ENCODE measurements at regions not wholly inside any gene's neighbourhood (a gene's known extent, or its start where the extent isn't known, plus 50 kb on each side); places are given as distances from the start of the nearest gene placed in this dataset.
A peak's percentile ranks its signal among the peaks of the same experiment; 100 is the strongest.

DNA sequence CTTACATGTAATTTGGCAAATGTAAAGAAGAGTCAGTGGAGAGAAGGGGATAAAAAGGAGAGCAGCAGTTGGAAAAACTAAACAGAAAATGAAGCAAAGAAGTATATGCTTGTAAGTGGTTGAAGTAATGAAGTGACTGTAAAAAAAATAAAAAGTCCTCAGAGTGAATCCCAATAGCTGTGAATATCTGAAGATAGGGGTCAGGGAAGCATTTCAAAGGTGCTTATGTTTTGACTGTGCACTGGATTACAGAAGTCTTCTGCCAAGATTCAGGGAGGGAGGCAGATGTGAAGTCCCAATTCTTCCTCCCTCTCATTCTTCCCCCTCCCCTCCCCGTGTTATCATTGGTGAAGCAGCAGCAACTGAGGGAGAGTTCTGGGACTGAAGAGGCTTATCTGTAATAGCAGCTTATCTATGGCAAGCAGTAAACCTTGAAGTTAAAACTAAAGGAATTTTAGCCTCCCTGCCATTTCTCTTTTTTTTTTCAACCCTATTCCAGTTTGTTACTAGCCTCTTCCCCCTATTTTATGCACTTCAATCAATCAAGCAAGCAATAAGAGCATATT, 597.9 kb downstream of the IGSF11 start (continued):
- TF ChIP-seq NR2C2 (CRISPR knock-in tag; IDR thresholded peaks at IDR 0.05) (no peak), NR2C2 (tag; IDR thresholded peaks at IDR 0.05) (no peak), CREBBP (IDR thresholded peaks at IDR 0.05; ENCODE audit: low read depth, low read length) (no peak), ZNF695 (CRISPR knock-in tag; IDR thresholded peaks at IDR 0.05) (no peak), ZKSCAN1 (IDR thresholded peaks at IDR 0.05; ENCODE audit: low read depth, low read length) (no peak), NFIX (CRISPR knock-in tag; IDR thresholded peaks at IDR 0.05; ENCODE audit: low read depth) (no peak), COPS2 (conservative IDR thresholded peaks at IDR 0.05) (no peak), CC2D1A (IDR thresholded peaks at IDR 0.05) (peak; percentile 80; the same call in 1 of the 2 replicates), SREBF2 (CRISPR knock-in tag; IDR thresholded peaks at IDR 0.05) (no peak), RHOXF2B (CRISPR knock-in tag; conservative IDR thresholded peaks at IDR 0.05) (no peak), PTRF (tag; IDR thresholded peaks at IDR 0.05) (no peak)
- TF ChIP-seq, protein P1, sequence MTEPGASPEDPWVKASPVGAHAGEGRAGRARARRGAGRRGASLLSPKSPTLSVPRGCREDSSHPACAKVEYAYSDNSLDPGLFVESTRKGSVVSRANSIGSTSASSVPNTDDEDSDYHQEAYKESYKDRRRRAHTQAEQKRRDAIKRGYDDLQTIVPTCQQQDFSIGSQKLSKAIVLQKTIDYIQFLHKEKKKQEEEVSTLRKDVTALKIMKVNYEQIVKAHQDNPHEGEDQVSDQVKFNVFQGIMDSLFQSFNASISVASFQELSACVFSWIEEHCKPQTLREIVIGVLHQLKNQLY (CRISPR knock-in tag; conservative IDR thresholded peaks at IDR 0.05), result no peak
- TF ChIP-seq, protein P2, sequence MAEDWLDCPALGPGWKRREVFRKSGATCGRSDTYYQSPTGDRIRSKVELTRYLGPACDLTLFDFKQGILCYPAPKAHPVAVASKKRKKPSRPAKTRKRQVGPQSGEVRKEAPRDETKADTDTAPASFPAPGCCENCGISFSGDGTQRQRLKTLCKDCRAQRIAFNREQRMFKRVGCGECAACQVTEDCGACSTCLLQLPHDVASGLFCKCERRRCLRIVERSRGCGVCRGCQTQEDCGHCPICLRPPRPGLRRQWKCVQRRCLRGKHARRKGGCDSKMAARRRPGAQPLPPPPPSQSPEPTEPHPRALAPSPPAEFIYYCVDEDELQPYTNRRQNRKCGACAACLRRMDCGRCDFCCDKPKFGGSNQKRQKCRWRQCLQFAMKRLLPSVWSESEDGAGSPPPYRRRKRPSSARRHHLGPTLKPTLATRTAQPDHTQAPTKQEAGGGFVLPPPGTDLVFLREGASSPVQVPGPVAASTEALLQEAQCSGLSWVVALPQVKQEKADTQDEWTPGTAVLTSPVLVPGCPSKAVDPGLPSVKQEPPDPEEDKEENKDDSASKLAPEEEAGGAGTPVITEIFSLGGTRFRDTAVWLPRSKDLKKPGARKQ (CRISPR knock-in tag; IDR thresholded peaks at IDR 0.05), result no peak
- TF ChIP-seq, protein P3, sequence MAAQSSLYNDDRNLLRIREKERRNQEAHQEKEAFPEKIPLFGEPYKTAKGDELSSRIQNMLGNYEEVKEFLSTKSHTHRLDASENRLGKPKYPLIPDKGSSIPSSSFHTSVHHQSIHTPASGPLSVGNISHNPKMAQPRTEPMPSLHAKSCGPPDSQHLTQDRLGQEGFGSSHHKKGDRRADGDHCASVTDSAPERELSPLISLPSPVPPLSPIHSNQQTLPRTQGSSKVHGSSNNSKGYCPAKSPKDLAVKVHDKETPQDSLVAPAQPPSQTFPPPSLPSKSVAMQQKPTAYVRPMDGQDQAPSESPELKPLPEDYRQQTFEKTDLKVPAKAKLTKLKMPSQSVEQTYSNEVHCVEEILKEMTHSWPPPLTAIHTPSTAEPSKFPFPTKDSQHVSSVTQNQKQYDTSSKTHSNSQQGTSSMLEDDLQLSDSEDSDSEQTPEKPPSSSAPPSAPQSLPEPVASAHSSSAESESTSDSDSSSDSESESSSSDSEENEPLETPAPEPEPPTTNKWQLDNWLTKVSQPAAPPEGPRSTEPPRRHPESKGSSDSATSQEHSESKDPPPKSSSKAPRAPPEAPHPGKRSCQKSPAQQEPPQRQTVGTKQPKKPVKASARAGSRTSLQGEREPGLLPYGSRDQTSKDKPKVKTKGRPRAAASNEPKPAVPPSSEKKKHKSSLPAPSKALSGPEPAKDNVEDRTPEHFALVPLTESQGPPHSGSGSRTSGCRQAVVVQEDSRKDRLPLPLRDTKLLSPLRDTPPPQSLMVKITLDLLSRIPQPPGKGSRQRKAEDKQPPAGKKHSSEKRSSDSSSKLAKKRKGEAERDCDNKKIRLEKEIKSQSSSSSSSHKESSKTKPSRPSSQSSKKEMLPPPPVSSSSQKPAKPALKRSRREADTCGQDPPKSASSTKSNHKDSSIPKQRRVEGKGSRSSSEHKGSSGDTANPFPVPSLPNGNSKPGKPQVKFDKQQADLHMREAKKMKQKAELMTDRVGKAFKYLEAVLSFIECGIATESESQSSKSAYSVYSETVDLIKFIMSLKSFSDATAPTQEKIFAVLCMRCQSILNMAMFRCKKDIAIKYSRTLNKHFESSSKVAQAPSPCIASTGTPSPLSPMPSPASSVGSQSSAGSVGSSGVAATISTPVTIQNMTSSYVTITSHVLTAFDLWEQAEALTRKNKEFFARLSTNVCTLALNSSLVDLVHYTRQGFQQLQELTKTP (IDR thresholded peaks at IDR 0.05; ENCODE audit: low read depth in 1 of 2, partially characterized antibody in 2 of 2), result no peak
- TF ChIP-seq, protein P4, sequence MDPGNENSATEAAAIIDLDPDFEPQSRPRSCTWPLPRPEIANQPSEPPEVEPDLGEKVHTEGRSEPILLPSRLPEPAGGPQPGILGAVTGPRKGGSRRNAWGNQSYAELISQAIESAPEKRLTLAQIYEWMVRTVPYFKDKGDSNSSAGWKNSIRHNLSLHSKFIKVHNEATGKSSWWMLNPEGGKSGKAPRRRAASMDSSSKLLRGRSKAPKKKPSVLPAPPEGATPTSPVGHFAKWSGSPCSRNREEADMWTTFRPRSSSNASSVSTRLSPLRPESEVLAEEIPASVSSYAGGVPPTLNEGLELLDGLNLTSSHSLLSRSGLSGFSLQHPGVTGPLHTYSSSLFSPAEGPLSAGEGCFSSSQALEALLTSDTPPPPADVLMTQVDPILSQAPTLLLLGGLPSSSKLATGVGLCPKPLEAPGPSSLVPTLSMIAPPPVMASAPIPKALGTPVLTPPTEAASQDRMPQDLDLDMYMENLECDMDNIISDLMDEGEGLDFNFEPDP (CRISPR knock-in tag; IDR thresholded peaks at IDR 0.05), result no peak
- TF ChIP-seq, protein P5, sequence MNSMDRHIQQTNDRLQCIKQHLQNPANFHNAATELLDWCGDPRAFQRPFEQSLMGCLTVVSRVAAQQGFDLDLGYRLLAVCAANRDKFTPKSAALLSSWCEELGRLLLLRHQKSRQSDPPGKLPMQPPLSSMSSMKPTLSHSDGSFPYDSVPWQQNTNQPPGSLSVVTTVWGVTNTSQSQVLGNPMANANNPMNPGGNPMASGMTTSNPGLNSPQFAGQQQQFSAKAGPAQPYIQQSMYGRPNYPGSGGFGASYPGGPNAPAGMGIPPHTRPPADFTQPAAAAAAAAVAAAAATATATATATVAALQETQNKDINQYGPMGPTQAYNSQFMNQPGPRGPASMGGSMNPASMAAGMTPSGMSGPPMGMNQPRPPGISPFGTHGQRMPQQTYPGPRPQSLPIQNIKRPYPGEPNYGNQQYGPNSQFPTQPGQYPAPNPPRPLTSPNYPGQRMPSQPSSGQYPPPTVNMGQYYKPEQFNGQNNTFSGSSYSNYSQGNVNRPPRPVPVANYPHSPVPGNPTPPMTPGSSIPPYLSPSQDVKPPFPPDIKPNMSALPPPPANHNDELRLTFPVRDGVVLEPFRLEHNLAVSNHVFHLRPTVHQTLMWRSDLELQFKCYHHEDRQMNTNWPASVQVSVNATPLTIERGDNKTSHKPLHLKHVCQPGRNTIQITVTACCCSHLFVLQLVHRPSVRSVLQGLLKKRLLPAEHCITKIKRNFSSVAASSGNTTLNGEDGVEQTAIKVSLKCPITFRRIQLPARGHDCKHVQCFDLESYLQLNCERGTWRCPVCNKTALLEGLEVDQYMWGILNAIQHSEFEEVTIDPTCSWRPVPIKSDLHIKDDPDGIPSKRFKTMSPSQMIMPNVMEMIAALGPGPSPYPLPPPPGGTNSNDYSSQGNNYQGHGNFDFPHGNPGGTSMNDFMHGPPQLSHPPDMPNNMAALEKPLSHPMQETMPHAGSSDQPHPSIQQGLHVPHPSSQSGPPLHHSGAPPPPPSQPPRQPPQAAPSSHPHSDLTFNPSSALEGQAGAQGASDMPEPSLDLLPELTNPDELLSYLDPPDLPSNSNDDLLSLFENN (IDR thresholded peaks at IDR 0.05; ENCODE audit: low read depth in 2 of 2, low read length in 2 of 2), result peak in 1 of 2 experiments; percentile 76; a peak in 1 of 4 replicates

All from K562 (cell line).